Suprapubic skin (tissue), 4 donors: ENCODE measurements at regions not wholly inside any gene's neighbourhood (a gene's known extent, or its start where the extent isn't known, plus 50 kb on each side); places are given as distances from the start of the nearest gene placed in this dataset.

Experiments used
- EP300 ChIP-seq: sonication (generic); formaldehyde crosslinking; IDR thresholded peaks from one replicate; pipeline ENCODE4 v1.6.1; 2017; ENCODE audit warnings: antibody characterized with exemption
- POLR2A ChIP-seq, 2 donors: fragments of 450-650 bp; IDR thresholded peaks; one replicate each; pipeline ENCODE4 v1.6.1; 2017; ENCODE audit warnings: antibody characterized with exemption in 2 of 2, mild to moderate bottlenecking in 2 of 2, moderate library complexity in 2 of 2
- POLR2AphosphoS5 ChIP-seq, 3 donors: sonication (generic); formaldehyde crosslinking; IDR thresholded peaks; one replicate each; pipeline ENCODE4 v1.6.1; 2017; ENCODE audit warnings: antibody characterized with exemption in 3 of 3
- TF ChIP-seq, protein P1 (sequence below), 2 donors: fragments of 200-600 bp in 1 of 2; fragments of 450-650 bp in 1 of 2; sonication (generic) in 1 of 2; IDR thresholded peaks; one replicate each; pipeline ENCODE4 v1.5.1; 2016 to 2019; ENCODE audit warnings: antibody characterized with exemption in 2 of 2, mild to moderate bottlenecking in 1 of 2, moderate library complexity in 1 of 2

DNA sequence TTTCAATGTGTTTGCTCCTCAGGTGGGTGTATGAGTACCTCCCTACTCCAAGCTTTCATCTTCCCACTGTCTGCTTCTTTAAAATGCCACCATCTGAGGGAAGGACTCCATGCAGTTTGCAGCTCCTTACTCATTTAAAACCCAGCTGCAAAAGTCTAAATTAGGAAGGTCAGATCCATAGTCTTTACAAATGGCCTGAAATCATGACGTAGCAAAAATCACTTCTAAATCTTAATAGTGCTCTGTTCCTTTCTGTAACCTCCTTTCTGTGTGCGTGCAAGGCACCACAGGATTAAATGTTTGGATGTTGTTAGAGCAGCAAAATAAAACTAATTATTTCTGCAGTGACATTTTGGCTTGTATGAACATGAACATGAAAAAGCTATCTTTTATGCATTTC, 366.9 kb upstream of the IGFBP3 start:
- no peak for TF ChIP-seq POLR2A (IDR thresholded peaks at IDR 0.05)
- TF ChIP-seq, protein P1, sequence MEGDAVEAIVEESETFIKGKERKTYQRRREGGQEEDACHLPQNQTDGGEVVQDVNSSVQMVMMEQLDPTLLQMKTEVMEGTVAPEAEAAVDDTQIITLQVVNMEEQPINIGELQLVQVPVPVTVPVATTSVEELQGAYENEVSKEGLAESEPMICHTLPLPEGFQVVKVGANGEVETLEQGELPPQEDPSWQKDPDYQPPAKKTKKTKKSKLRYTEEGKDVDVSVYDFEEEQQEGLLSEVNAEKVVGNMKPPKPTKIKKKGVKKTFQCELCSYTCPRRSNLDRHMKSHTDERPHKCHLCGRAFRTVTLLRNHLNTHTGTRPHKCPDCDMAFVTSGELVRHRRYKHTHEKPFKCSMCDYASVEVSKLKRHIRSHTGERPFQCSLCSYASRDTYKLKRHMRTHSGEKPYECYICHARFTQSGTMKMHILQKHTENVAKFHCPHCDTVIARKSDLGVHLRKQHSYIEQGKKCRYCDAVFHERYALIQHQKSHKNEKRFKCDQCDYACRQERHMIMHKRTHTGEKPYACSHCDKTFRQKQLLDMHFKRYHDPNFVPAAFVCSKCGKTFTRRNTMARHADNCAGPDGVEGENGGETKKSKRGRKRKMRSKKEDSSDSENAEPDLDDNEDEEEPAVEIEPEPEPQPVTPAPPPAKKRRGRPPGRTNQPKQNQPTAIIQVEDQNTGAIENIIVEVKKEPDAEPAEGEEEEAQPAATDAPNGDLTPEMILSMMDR (IDR thresholded peaks at IDR 0.05) = no peak
- no peak for TF ChIP-seq EP300
- no peak for TF ChIP-seq POLR2AphosphoS5 (IDR thresholded peaks at IDR 0.05)
